ENCODE measurements at regions not wholly inside any gene's neighbourhood (a gene's known extent, or its start where the extent isn't known, plus 50 kb on each side); places are given as distances from the start of the nearest gene placed in this dataset.

- DNase-seq: no peak
These were observed 57.5 kb upstream of the TMCC3 start for GRCh38 chr12:94707892-94708291.

GRCh38 chr12:94707036-94707435, 56.7 kb upstream of the TMCC3 start:
- no peak for DNase-seq

- no peak for DNase-seq
These were observed 55.9 kb upstream of the TMCC3 start for GRCh38 chr12:94706250-94706661.

DNA sequence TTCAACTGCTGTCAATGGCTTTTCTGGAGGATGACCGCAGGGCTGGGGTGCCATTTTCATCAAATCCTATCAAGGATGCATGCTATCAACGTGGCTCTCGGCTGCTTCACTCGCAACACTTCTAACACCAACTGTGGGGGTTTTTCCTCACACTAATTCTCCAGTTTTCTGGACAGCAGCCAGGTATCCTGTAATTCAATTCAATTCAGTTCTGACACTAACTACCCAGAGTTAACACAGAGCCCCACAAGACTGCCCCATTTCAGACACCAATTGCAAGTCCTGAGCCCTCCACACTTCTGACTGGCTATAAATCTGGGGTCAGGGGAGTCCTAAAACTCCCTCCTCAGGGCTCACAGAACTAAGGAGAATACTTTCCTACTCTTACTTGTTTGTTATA, 55.3 kb upstream of the TMCC3 start:
- no peak for DNase-seq

- no peak for DNase-seq
These were observed 54.3 kb upstream of the TMCC3 start for GRCh38 chr12:94704452-94705306.

DNA sequence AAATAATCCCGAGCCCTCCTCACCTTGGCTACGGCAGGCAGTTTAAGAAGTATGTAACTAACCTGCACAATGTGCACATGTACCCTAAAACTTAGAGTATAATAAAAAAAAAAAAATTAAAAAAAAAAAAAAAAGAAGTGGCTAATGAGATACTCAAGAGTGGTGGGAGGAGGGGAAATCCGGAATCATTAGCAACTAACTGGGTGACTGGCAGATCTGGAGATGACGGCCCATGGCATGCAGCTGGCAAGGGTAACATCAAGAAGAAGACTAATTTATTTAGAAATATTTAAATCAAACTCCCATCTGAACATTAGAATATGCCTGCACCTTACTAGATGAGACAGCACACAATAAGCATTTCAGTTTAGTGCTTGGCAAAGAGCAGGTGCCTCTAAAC, 52.3 kb upstream of the TMCC3 start:
- DNase-seq: no peak

DNA sequence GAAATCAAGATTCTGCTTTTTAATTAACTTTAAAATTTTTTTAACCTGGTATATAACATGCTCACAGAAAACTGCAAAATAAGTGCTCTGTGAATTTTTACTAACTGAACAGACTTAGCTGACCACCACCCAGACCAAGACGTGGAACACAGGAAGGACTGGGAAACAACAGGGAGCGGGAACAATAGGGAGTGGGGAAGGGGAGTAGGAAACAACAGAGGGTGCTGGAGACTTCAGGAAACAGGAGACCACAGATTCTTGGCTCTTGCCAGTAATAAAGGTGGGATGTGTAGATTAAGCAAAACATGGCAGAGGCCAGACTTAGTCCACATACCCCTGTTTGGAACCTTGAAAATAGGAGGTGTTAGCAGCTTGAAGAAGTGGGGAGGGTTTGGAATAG, 51.4 kb upstream of the TMCC3 start:
- no peak for DNase-seq

- no peak for DNase-seq
These were observed 50.3 kb upstream of the TMCC3 start for GRCh38 chr12:94700662-94701061.

Measured in NCI-H526 (cell line).